Breast epithelium (tissue), 4 donors: ENCODE measurements at regions not wholly inside any gene's neighbourhood (a gene's known extent, or its start where the extent isn't known, plus 50 kb on each side); places are given as distances from the start of the nearest gene placed in this dataset.

Source experiments
- DNase-seq, 2 donors: peaks; one replicate each; pipeline ENCODE4 v3.0.0-alpha.2; 2019; ENCODE audit warnings: low spot score in 2 of 2
- H3K27ac ChIP-seq, 2 donors: fragments of 200-600 bp; sonication (generic) in 1 of 2; one replicate each; pipeline ENCODE4 v1.5.1; 2016 to 2019; ENCODE audit warnings: mild to moderate bottlenecking in 1 of 2
- H3K27me3 ChIP-seq, 2 donors: fragments of 200-600 bp; sonication (generic) in 1 of 2; one replicate each; pipeline versions ENCODE4 v1.5.1 to v1.6.0; 2017 to 2019; ENCODE audit warnings: control low read depth in 1 of 2, mild to moderate bottlenecking in 1 of 2
- H3K36me3 ChIP-seq: fragments of 200-600 bp; one replicate; pipeline ENCODE4 v1.5.1; 2019
- H3K4me1 ChIP-seq, 2 donors: fragments of 200-600 bp; sonication (generic); one replicate each; pipeline ENCODE4 v1.5.1; 2016 to 2019; ENCODE audit warnings: control low read depth in 1 of 2
- H3K4me3 ChIP-seq, 3 donors: fragments of 200-600 bp; sonication (generic); 1 replicate in 2 of 3; 2 replicates in 1 of 3; pipeline ENCODE4 v1.5.1; 2016 to 2019; ENCODE audit warnings: mild to moderate bottlenecking in 3 of 3, moderate library complexity in 2 of 3
- H3K9me3 ChIP-seq, 2 donors: fragments of 200-600 bp; sonication (generic) in 1 of 2; one replicate each; pipeline ENCODE4 v1.5.1; 2016 to 2019; ENCODE audit warnings: control low read depth in 1 of 2
- POLR2A ChIP-seq: fragments of 450-650 bp; IDR thresholded peaks from one replicate; pipeline ENCODE4 v1.6.1; 2016; ENCODE audit warnings: antibody characterized with exemption, mild to moderate bottlenecking, moderate library complexity
- POLR2AphosphoS5 ChIP-seq, 3 donors: sonication (generic); formaldehyde crosslinking; IDR thresholded peaks; one replicate each; pipeline ENCODE4 v1.6.1; 2017; ENCODE audit warnings: antibody characterized with exemption in 3 of 3
- intact Hi-C: fragments of 100-400 bp; cut with DNase I; formaldehyde crosslinking; loops from one replicate; pipeline ENCODE4 v1.15.1; 2023; ENCODE audit warnings: low total_unique reads
- TF ChIP-seq, protein P1 (sequence below), 3 donors: fragments of 450-650 bp; IDR thresholded peaks; one replicate each; pipeline ENCODE4 v1.5.1; 2016 to 2017; ENCODE audit warnings: antibody characterized with exemption in 3 of 3, mild to moderate bottlenecking in 3 of 3, moderate library complexity in 3 of 3

DNA sequence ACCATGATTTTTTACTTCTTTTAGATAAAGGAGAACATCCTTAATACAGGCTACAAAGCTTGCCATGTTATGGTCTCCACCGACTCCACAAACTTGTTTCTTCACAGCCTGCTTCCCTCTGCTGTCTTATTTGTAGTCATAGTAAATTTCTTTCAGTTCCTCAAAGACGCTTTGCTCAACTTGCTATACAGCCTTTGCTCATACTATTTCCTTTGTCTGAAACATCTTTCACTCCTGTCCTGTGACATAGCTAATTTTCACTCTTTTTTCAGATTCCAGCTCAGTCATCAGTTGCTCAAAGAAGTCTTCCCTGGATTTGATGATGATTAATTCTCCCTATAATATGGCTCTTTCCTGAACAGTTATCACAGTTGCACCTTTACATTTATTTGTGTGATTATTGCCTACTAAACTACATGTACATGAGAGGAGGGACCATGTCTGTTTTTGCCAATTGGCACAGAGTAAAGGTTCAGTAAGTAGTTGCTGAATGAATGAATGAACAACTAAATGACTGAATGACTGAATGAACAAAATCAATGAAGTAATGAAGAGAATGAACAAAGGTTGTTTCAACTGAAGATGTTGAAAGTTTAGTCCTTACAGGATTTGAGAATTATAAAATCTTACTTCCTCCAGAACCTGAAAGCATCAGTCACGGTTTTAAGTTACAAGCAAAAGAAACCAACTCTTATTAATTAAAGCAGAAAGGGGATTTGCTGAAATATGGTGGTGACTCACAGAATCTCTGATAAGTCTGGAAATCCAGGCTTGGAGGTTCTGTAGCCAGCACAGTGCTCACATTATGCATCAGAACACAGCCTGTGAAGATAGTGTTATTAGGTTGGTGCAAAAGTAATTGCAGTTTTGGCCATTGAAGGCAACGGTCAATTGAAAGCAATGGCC lies 186.4 kb upstream of the FAM98A start:
- no peaks in the 10 kb centered on the region for H3K4me1 ChIP-seq
- intact Hi-C loops, result no loop called here
- TF ChIP-seq, protein P1, sequence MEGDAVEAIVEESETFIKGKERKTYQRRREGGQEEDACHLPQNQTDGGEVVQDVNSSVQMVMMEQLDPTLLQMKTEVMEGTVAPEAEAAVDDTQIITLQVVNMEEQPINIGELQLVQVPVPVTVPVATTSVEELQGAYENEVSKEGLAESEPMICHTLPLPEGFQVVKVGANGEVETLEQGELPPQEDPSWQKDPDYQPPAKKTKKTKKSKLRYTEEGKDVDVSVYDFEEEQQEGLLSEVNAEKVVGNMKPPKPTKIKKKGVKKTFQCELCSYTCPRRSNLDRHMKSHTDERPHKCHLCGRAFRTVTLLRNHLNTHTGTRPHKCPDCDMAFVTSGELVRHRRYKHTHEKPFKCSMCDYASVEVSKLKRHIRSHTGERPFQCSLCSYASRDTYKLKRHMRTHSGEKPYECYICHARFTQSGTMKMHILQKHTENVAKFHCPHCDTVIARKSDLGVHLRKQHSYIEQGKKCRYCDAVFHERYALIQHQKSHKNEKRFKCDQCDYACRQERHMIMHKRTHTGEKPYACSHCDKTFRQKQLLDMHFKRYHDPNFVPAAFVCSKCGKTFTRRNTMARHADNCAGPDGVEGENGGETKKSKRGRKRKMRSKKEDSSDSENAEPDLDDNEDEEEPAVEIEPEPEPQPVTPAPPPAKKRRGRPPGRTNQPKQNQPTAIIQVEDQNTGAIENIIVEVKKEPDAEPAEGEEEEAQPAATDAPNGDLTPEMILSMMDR (IDR thresholded peaks at IDR 0.05), result no peak
- no peak for TF ChIP-seq POLR2AphosphoS5 (IDR thresholded peaks at IDR 0.05)
- TF ChIP-seq POLR2A, result no peak
- no peaks in the 10 kb centered on the region for H3K36me3 ChIP-seq
- H3K27ac ChIP-seq, result no peak overlapping the region
- H3K4me3 ChIP-seq, result no peak overlapping the region
- no peaks in the 10 kb centered on the region for H3K27me3 ChIP-seq
- no peak for DNase-seq
- H3K9me3 ChIP-seq, result no peaks in the 10 kb centered on the region

DNA sequence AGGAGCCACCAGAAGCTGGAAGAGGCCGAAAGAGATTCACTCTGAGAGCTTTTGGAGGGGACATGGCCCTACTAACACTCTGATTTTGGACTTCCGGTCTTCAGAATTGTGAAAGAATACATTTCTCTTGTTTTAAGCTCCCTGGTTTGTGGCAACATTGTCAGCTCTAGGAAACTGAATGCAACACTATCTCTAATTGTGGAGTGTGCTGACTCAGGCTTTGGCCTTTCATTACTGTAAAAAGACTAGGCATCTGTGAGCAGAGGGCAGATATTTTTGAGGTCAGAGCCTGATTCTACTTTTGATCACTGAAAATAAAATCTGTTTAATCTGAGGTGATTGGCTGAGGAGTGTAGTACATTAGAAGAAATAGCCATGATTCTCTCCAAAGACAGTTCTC lies 185.4 kb upstream of the FAM98A start:
- intact Hi-C loops, result no loop called here
- no peak for DNase-seq
- Histone ChIP-seq H3K27ac (no peak overlapping the region), H3K36me3 (no peaks in the 10 kb centered on the region), H3K27me3 (no peaks in the 10 kb centered on the region), H3K4me3 (no peak overlapping the region), H3K9me3 (no peaks in the 10 kb centered on the region), H3K4me1 (no peaks in the 10 kb centered on the region)
- TF ChIP-seq POLR2AphosphoS5 (IDR thresholded peaks at IDR 0.05) (no peak), POLR2A (no peak)
- TF ChIP-seq, protein P1 (IDR thresholded peaks at IDR 0.05), result no peak

DNA sequence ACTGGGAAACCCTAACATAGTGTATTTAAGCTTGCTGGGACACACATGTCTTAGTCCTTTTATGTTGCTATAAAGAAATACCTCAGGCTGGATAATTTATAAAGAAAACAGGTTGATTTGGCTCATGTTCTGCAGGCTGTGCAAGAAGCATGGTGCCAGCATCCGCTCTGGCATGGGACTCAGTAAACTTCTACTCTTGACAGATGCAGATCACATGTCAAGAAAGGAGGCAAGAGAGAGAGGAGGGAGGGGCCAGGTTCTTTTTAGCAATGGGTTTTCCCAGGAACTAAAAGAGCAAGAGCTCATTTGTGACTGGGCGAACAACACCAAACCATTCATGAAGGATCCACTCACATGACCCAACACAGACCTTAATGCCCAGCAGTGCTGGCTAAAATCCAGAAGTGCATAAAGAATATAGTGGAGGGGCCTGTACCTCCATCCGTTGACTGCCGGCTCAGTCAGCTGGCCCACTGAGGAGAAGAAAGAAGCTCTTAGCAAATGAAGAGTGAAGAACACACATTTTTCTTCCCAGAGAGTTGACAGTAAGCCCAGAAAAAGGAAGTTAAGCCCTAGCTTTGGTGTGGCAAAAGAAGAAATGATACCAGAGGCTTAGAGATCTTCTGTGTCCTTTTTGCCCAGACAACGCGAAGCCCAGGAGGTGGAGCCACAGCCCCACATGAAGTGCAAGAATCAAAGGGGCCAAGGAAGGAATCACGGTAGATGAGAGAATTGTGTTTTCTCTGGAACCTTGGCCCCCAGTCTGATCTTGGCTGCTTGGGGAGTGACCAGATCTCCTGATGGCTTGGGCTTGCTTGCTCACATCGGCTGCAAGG lies 183.5 kb upstream of the FAM98A start:
- intact Hi-C loops, result no loop called here
- TF ChIP-seq, protein P1 (IDR thresholded peaks at IDR 0.05), result no peak
- no peak for TF ChIP-seq POLR2AphosphoS5 (IDR thresholded peaks at IDR 0.05)
- Histone ChIP-seq H3K27me3 (no peaks in the 10 kb centered on the region), H3K36me3 (no peaks in the 10 kb centered on the region), H3K4me3 (no peak overlapping the region), H3K4me1 (no peaks in the 10 kb centered on the region), H3K27ac (no peak overlapping the region), H3K9me3 (no peaks in the 10 kb centered on the region)
- no peak for DNase-seq

DNA sequence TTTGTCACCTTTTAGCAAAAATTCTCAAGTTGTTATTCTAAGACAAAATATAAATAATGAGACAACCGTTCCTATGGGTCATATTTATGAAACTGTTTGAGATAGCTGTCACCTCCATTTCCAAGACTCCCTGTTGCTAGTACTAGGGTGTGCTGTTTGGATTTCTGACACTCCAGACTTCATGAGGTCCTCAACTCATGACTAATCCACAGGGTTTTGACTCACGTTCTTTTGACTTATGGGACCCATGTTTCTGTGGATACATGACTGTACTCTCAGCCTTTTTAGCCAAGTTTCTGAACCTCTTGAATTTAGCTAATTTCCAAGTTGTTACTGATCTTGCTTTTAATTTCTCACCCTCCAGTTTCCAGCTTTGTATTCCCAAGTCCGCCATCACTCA lies 178.7 kb upstream of the FAM98A start:
- DNase-seq, result no peak

More for the DNA sequence above, 178.7 kb upstream of the FAM98A start:
- no peaks in the 10 kb centered on the region for H3K4me1 ChIP-seq
- no peak overlapping the region for H3K4me3 ChIP-seq
- intact Hi-C loops, result no loop called here
- H3K27me3 ChIP-seq, result no peaks in the 10 kb centered on the region
- no peak overlapping the region for H3K27ac ChIP-seq
- TF ChIP-seq POLR2A (no peak), POLR2AphosphoS5 (IDR thresholded peaks at IDR 0.05) (no peak)
- TF ChIP-seq, protein P1 (IDR thresholded peaks at IDR 0.05), result no peak
- no peaks in the 10 kb centered on the region for H3K9me3 ChIP-seq
- H3K36me3 ChIP-seq, result no peaks in the 10 kb centered on the region
